ENCODE measurements at regions not wholly inside any gene's neighbourhood (a gene's known extent, or its start where the extent isn't known, plus 50 kb on each side); places are given as distances from the start of the nearest gene placed in this dataset.
"Not testable (repeated sequence)": the region's sequence is repeated elsewhere in the genome, so short reads cannot be mapped to it uniquely, and the experiment has no call there.

DNA sequence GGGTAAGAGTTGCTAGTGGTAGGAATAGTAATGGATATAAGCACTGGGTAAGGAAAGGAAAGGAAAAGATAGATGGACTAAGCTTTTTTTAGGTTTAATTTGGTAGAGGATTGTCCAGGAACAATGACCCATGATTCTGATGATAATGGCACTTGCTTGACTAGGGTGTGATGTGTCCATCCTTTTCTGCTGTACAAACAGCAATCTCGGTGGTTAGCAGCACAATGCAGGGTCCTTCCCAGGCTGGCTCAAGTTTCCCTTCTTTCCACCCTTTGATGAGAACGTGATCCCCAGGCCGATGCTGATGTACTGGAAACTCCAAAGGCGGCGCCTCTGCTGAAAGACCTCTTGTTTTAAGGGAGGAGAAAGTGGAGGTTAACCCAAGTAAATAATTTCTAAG lies 105.3 kb downstream of the TMEM167A start:
- H3K4me3 ChIP-seq (ENCODE audit: low read depth, low read length, poor library complexity, severe bottlenecking): no peak overlapping the region
- no peak overlapping the region for H3K27ac ChIP-seq (ENCODE audit: low read depth, low read length, poor library complexity, severe bottlenecking)
- intact Hi-C loops (cut with micrococcal nuclease; ENCODE audit: unreplicated experiment): no loop called here
- BruUV-seq (replicated peaks): no TSS peak
- H4K20me1 ChIP-seq (ENCODE audit: insufficient read depth, low read length): no peaks in the 10 kb centered on the region
- H3K9me3 ChIP-seq (ENCODE audit: low read length): peaks cover 8% of the 10 kb centered on the region; the same call in 1 of the 2 replicates
- TF ChIP-seq CTCF (conservative IDR thresholded peaks at IDR 0.05; ENCODE audit: low read length) (no peak), EZH2phosphoT487 (IDR thresholded peaks at IDR 0.05; ENCODE audit: borderline replicate concordance, low read depth, low read length) (no peak)
- DNase-seq (ENCODE audit: low spot score): no peak
- no peak overlapping the region for H2AFZ ChIP-seq (ENCODE audit: low read length)
- H3K9me2 ChIP-seq (ENCODE audit: insufficient read depth, low read length): no peaks in the 10 kb centered on the region
- H3K36me3 ChIP-seq (ENCODE audit: insufficient read depth, low read length): no peaks in the 10 kb centered on the region
- no peaks in the 10 kb centered on the region for H3K4me1 ChIP-seq (ENCODE audit: insufficient read depth, low read length, poor library complexity, severe bottlenecking)
- no peaks in the 10 kb centered on the region for H3K79me2 ChIP-seq (ENCODE audit: insufficient read depth, low read depth, low read length)
- ChIA-PET CTCF (ENCODE audit: unreplicated experiment) (no interaction called here), POLR2A (no interaction called here)
- H3K4me2 ChIP-seq (ENCODE audit: low read length): no peak overlapping the region

- H3K36me3 ChIP-seq (ENCODE audit: insufficient read depth, low read length); H3K4me2 ChIP-seq (ENCODE audit: low read length); H3K4me3 ChIP-seq (ENCODE audit: low read depth, low read length, poor library complexity, severe bottlenecking); H3K79me2 ChIP-seq (ENCODE audit: insufficient read depth, low read depth, low read length); H2AFZ ChIP-seq (ENCODE audit: low read length); H3K27ac ChIP-seq (ENCODE audit: low read depth, low read length, poor library complexity, severe bottlenecking); BruUV-seq (replicated peaks); intact Hi-C loops (cut with micrococcal nuclease; ENCODE audit: unreplicated experiment); H4K20me1 ChIP-seq (ENCODE audit: insufficient read depth, low read length); H3K4me1 ChIP-seq (ENCODE audit: insufficient read depth, low read length, poor library complexity, severe bottlenecking); H3K9me3 ChIP-seq (ENCODE audit: low read length); DNase-seq (ENCODE audit: low spot score); CTCF ChIA-PET (ENCODE audit: unreplicated experiment); POLR2A ChIA-PET; H3K9me2 ChIP-seq (ENCODE audit: insufficient read depth, low read length): not testable (repeated sequence)
Measured at GRCh38 chr5:82971034-82971806, 106.0 kb downstream of the TMEM167A start.

DNA sequence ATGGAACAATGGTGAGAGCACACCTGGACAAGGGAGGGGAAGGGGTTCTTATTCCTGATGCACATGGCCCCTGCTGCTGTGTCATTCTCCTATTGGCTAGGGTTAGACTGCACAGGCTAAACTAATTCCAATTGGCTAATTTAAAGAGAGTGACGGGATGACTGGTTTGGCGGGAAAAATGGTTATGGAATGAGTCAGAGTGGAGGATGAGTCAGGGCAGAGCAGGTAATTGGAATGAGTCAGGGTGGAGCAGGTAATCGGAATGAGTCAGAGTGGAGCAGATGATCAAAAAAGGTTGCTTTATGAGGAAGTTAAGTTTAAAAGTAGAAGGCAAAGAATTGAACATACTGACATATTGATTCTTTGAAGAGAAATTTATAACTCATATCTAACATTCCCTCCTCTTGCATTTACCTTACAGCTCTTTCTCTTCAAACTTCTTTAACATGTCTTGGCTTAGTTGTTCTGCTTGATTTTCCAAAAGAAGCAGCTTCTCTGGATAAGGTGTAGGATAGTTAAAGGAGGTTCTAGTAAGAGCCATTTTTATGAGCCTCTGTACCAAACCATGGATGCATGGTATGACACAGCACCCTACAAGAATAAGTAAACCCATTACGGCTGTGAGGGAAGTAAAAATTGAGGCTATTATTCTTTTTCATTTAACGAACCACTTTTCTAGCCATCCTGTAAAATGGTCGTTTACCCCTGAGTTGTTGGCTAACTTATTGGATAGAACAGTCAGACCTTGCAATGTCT lies 107.8 kb downstream of the TMEM167A start:
- H3K4me3 ChIP-seq (ENCODE audit: low read depth, low read length, poor library complexity, severe bottlenecking); H3K79me2 ChIP-seq (ENCODE audit: insufficient read depth, low read depth, low read length); H3K9me3 ChIP-seq (ENCODE audit: low read length); DNase-seq (ENCODE audit: low spot score); BruUV-seq (replicated peaks); H3K36me3 ChIP-seq (ENCODE audit: insufficient read depth, low read length); CTCF ChIA-PET (ENCODE audit: unreplicated experiment); H4K20me1 ChIP-seq (ENCODE audit: insufficient read depth, low read length); H3K4me2 ChIP-seq (ENCODE audit: low read length); POLR2A ChIA-PET; H2AFZ ChIP-seq (ENCODE audit: low read length); H3K9me2 ChIP-seq (ENCODE audit: insufficient read depth, low read length); H3K27ac ChIP-seq (ENCODE audit: low read depth, low read length, poor library complexity, severe bottlenecking); intact Hi-C loops (cut with micrococcal nuclease; ENCODE audit: unreplicated experiment); H3K4me1 ChIP-seq (ENCODE audit: insufficient read depth, low read length, poor library complexity, severe bottlenecking): not testable (repeated sequence)
